ENCODE measurements at regions not wholly inside any gene's neighbourhood (a gene's known extent, or its start where the extent isn't known, plus 50 kb on each side); places are given as distances from the start of the nearest gene placed in this dataset.

- no peak for TF ChIP-seq ZFX (IDR thresholded peaks at IDR 0.05; ENCODE audit: borderline replicate concordance)
- no peak for TF ChIP-seq CTCF (IDR thresholded peaks at IDR 0.05)
- no peak overlapping the region for H3K27ac ChIP-seq
Measured at GRCh38 chr16:54774768-54775167, 155.9 kb upstream of the IRX5 start.

GRCh38 chr16:54772400-54772799 lies 158.3 kb upstream of the IRX5 start:
- H3K27ac ChIP-seq: no peak overlapping the region
- TF ChIP-seq CTCF (IDR thresholded peaks at IDR 0.05) (no peak), ZFX (IDR thresholded peaks at IDR 0.05; ENCODE audit: borderline replicate concordance) (no peak)

GRCh38 chr16:54766355-54766754 lies 164.3 kb upstream of the IRX5 start:
- TF ChIP-seq ZFX (IDR thresholded peaks at IDR 0.05; ENCODE audit: borderline replicate concordance) (no peak), CTCF (IDR thresholded peaks at IDR 0.05) (no peak)
- H3K27ac ChIP-seq: no peak overlapping the region

- H3K27ac ChIP-seq: no peak overlapping the region
- TF ChIP-seq ZFX (IDR thresholded peaks at IDR 0.05; ENCODE audit: borderline replicate concordance) (no peak), CTCF (IDR thresholded peaks at IDR 0.05) (no peak)
Measured at GRCh38 chr16:54750249-54750648, 180.4 kb upstream of the IRX5 start.

GRCh38 chr16:54748611-54749190 lies 182.0 kb upstream of the IRX5 start:
- no peak overlapping the region for H3K27ac ChIP-seq
- no peak for TF ChIP-seq ZFX (IDR thresholded peaks at IDR 0.05; ENCODE audit: borderline replicate concordance)
- no peak for TF ChIP-seq CTCF (IDR thresholded peaks at IDR 0.05)

GRCh38 chr16:54746596-54746995 lies 184.1 kb upstream of the IRX5 start:
- no peak for TF ChIP-seq ZFX (IDR thresholded peaks at IDR 0.05; ENCODE audit: borderline replicate concordance)
- TF ChIP-seq CTCF (IDR thresholded peaks at IDR 0.05): no peak
- no peak overlapping the region for H3K27ac ChIP-seq

GRCh38 chr16:54744998-54745397 lies 185.7 kb upstream of the IRX5 start:
- no peak for TF ChIP-seq CTCF (IDR thresholded peaks at IDR 0.05)
- TF ChIP-seq ZFX (IDR thresholded peaks at IDR 0.05; ENCODE audit: borderline replicate concordance): no peak
- H3K27ac ChIP-seq: no peak overlapping the region
